Small intestine (tissue), 7 donors: ENCODE measurements at regions not wholly inside any gene's neighbourhood (a gene's known extent, or its start where the extent isn't known, plus 50 kb on each side); places are given as distances from the start of the nearest gene placed in this dataset.

Source experiments
- DNase-seq, 2 donors: peaks; one replicate each; pipeline versions ENCODE4 v3.0.0 to v3.0.0-alpha.2; 2013
- FAIRE-seq: peaks from 2 replicates; lab custom pipeline; 2012; peaks lifted over from hg19 to GRCh38; lab: Jason Lieb, UNC
- H3K27ac ChIP-seq, 3 donors: one replicate each; pipeline ENCODE4 v1.5.1; 2013; ENCODE audit warnings: low read length in 2 of 3, mild to moderate bottlenecking in 2 of 3, control low read depth in 1 of 3, inconsistent platforms in 1 of 3, low read depth in 1 of 3, moderate library complexity in 1 of 3
- H3K27me3 ChIP-seq, 3 donors: one replicate each; pipeline ENCODE4 v1.6.1; 2013; ENCODE audit warnings: low read length in 3 of 3, inconsistent platforms in 1 of 3; ENCODE audit not compliant: control insufficient read depth in 3 of 3, insufficient read depth in 3 of 3
- H3K36me3 ChIP-seq, 3 donors: one replicate each; pipeline ENCODE4 v1.6.1; 2013; ENCODE audit warnings: low read length in 3 of 3, inconsistent platforms in 1 of 3, low read depth in 1 of 3, mild to moderate bottlenecking in 1 of 3, moderate library complexity in 1 of 3; ENCODE audit not compliant: control insufficient read depth in 3 of 3, insufficient read depth in 2 of 3
- H3K4me1 ChIP-seq, 3 donors: one replicate each; pipeline ENCODE4 v1.6.1; 2013; ENCODE audit warnings: low read length in 2 of 3, inconsistent platforms in 1 of 3, low read depth in 1 of 3, mild to moderate bottlenecking in 1 of 3, moderate library complexity in 1 of 3; ENCODE audit not compliant: control insufficient read depth in 3 of 3, insufficient read depth in 2 of 3
- H3K4me3 ChIP-seq, 3 donors: one replicate each; pipeline ENCODE4 v1.5.1; 2013; ENCODE audit warnings: low read length in 3 of 3, control low read depth in 1 of 3, inconsistent platforms in 1 of 3, low read depth in 1 of 3, mild to moderate bottlenecking in 1 of 3, moderate library complexity in 1 of 3
- H3K9me3 ChIP-seq, 2 donors: one replicate each; pipeline ENCODE4 v1.6.1; 2013; ENCODE audit warnings: low read depth in 1 of 2, low read length in 1 of 2; ENCODE audit not compliant: control insufficient read depth in 2 of 2, insufficient read depth in 1 of 2
- WGBS, 3 donors: extraction: QIAGEN DNeasy Blood & Tissue Kit; methylation state at CpG; one replicate each; pipeline ENCODE4 v1.1.7; 2013; 5-methylcytosine and 5-hydroxymethylcytosine counted together
- donor health status: healthy with polysubstance abuse.
- donor health status: control.
- donor health status: control.
- donor health status: Bipolar disorder and iron deficiency.
- donor health status: healthy.

DNA sequence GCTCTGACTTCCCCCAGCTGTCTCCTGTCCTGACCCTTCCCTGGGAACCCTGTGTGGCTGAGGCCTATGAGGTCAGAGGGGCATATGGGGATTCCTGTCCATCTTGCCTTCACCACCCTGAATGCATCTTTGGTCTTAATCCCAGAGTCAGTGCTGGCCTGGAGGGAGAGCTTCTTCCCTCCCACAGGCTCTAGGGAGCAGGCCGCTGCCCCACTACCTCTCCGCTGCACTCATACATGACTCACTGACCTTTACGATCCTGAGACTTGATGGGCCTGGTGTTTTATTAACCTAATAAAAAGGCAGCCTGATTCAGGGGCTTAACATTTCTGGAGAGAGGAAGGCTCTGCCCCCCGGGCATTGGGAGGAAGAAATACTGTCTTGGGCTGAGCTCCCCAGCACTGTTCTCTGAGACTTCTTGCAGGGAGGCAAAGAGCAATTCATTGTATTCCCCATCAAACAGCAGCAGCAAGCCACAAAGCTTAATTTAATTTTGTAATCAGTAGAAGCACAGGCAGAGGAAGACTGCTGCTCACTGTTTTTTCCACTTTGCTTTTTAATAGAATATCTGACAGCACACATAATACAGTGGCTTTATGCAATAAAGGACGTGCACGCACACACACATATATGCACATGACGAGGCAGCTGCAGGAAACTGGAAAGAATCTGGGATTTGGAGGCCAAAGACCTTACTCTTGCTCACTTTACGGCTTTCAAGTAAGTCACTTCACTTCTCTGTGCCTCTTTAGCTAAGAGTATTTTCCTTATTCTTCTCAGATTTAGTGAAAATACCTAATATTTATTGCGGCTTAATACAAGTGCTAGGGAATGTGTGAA, 89.2 kb upstream of the GRIK3 start:
- 65 to 69% (median 69%) methylated on average over 9 of the region's 9 CpGs for WGBS, 3 donors
- Histone ChIP-seq H3K4me1 (no peaks in the 10 kb centered on the region), H3K36me3 (no peaks in the 10 kb centered on the region), H3K9me3 (no peaks in the 10 kb centered on the region), H3K27ac (no peak overlapping the region), H3K4me3 (no peak overlapping the region), H3K27me3 (peaks cover 0 to 4% (median 0%) of the 10 kb centered on the region in 3 donors)
- no peak for DNase-seq
- FAIRE-seq: no peak

DNA sequence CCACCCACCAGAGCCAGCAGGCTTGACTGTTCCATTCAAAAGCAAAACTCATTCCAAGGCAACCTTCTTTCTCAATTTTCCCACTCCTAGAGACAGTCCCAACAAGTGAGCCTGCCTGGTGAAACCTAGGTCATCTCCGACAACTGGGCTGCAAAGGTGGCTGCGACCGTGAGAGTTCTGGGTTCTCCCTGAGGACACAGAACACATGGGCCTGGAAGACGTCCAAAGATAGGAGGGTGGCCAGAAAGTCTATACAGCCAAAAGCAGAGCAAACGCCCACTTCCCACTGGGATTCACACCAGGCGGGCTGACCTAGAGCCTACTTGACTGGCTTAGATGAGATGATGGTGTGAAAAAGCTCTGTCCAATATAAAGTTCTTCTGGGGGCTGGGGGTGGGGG, 90.2 kb upstream of the GRIK3 start:
- Histone ChIP-seq H3K36me3 (no peaks in the 10 kb centered on the region), H3K9me3 (no peaks in the 10 kb centered on the region), H3K4me1 (no peaks in the 10 kb centered on the region), H3K27ac (no peak overlapping the region), H3K4me3 (no peak overlapping the region), H3K27me3 (peaks cover 0 to 4% (median 0%) of the 10 kb centered on the region in 3 donors)
- 72 to 77% (median 74%) methylated on average over 6 of the region's 6 CpGs for WGBS, 3 donors
- DNase-seq (no peak), FAIRE-seq (no peak)

DNA sequence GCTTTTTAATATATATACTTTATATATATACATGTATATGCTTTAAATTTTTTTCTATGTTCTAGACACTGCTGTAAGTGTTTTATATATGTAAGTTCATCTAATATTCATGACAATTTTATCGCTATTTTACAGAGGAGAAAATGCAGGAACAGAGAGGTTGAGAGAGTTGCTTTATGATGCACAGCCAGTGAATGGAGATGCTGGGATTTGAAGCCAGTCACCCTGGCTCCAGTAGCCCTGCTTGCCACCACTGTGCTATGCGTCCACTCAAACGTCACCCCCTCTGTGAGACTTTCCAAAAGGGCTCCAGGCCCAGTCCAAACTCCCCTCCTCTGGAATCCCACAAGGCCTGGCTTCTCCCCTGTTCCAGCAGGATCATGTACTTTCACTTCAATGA, 91.0 kb upstream of the GRIK3 start:
- DNase-seq (no peak), FAIRE-seq (no peak)
- Histone ChIP-seq H3K4me1 (no peaks in the 10 kb centered on the region), H3K4me3 (no peak overlapping the region), H3K27ac (no peak overlapping the region), H3K27me3 (peaks cover 0 to 4% (median 0%) of the 10 kb centered on the region in 3 donors), H3K9me3 (no peaks in the 10 kb centered on the region), H3K36me3 (no peaks in the 10 kb centered on the region)
- 57 to 72% (median 71%) methylated on average over 3 of the region's 3 CpGs for WGBS, 3 donors

GRCh38 chr1:37127254-37127748, 93.0 kb upstream of the GRIK3 start:
- no peak overlapping the region for H3K4me3 ChIP-seq
- peaks cover 0 to 4% (median 0%) of the 10 kb centered on the region in 3 donors for H3K27me3 ChIP-seq
- DNase-seq: no peak
- no peaks in the 10 kb centered on the region for H3K36me3 ChIP-seq
- 36 to 65% (median 47%) methylated on average over 3 of the region's 3 CpGs for WGBS, 3 donors
- H3K27ac ChIP-seq: no peak overlapping the region
- no peaks in the 10 kb centered on the region for H3K4me1 ChIP-seq
- H3K9me3 ChIP-seq: no peaks in the 10 kb centered on the region
- FAIRE-seq: no peak

DNA sequence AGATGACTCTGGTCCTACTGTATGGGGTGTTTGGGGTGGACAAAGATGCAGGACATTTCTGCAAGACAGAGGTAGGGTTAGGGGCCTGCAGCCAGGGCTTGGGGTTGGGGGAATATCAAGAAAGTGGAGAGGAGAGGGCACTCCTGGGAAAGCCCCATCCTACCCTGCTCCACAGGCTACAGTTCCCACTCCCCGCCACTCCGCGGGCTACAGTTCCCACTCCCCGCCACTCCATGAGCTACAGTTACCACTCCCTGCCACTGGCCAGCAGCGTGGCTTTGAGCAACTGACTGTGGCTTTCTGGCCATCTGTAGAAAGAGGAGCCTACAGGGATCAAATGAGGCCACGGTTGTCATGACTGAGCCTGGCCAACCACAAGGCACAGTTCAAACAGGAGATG, 93.8 kb upstream of the GRIK3 start:
- H3K27ac ChIP-seq: no peak overlapping the region
- H3K27me3 ChIP-seq: peaks cover 0 to 4% (median 0%) of the 10 kb centered on the region in 3 donors
- 81 to 88% (median 86%) methylated on average over 6 of the region's 6 CpGs for WGBS, 3 donors
- DNase-seq: no peak
- H3K4me1 ChIP-seq: no peaks in the 10 kb centered on the region
- FAIRE-seq: no peak
- no peak overlapping the region for H3K4me3 ChIP-seq
- no peaks in the 10 kb centered on the region for H3K36me3 ChIP-seq
- no peaks in the 10 kb centered on the region for H3K9me3 ChIP-seq

GRCh38 chr1:37130221-37130948, 96.1 kb upstream of the GRIK3 start:
- H3K4me1 ChIP-seq: no peaks in the 10 kb centered on the region
- no peak for FAIRE-seq
- H3K27me3 ChIP-seq: peaks cover 0 to 2% (median 0%) of the 10 kb centered on the region in 3 donors
- H3K9me3 ChIP-seq: no peaks in the 10 kb centered on the region
- H3K4me3 ChIP-seq: no peak overlapping the region
- H3K36me3 ChIP-seq: no peaks in the 10 kb centered on the region
- H3K27ac ChIP-seq: no peak overlapping the region
- 46 to 63% (median 55%) methylated on average over 5 of the region's 5 CpGs for WGBS, 3 donors
- DNase-seq: no peak

- Histone ChIP-seq H3K9me3 (no peaks in the 10 kb centered on the region), H3K27me3 (peaks cover 0 to 4% (median 0%) of the 10 kb centered on the region in 3 donors), H3K27ac (no peak overlapping the region), H3K4me3 (no peak overlapping the region), H3K36me3 (no peaks in the 10 kb centered on the region), H3K4me1 (no peaks in the 10 kb centered on the region)
- FAIRE-seq (no peak), DNase-seq (no peak)
- WGBS, 3 donors: 22 to 44% (median 38%) methylated on average over 5 of the region's 5 CpGs
Observed at GRCh38 chr1:37131281-37131680, 97.0 kb upstream of the GRIK3 start.

DNA sequence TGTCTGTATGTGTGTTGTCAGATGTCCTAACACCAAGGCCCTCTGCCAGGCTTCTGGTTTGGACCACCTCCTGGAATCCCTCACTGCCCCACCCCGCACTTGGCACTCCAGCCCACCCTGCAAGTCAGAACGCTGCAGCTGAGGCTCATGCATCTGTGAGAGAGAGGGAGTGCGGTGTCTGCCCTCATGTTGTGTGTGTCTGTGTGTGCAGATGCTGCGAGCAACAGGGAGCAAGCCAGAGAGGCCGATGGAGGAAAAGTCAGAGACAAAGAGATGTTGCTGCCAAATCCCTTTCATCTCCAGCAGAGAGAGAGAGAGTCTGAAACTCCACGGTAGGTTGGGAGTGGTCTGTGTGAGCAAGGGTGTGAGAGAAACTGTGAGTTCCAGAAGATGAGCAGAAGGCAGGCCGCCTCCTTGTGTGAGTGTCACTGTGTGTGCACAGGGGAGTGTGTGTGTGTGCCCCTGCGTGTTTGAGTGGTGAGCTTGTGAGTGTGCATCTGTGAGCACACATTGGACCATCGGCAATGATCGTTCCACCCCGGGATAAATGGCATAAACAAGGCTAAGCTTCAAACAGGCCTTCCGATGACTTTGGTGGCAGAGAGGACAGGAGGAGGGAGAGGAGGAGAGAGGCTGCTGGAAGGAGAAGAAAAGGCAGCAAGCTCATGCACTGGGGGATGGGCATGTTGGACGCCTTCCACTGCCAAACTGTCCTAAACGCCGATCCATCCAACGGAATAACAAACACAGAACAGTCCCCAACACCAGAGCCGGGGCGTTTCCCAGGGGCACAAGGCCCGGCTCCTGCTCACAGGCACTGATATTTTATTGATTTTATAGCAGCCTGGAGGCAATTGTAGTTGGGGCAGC, 99.2 kb upstream of the GRIK3 start:
- WGBS, 3 donors: 62 to 77% (median 72%) methylated on average over 19 of the region's 19 CpGs
- no peak overlapping the region for H3K4me3 ChIP-seq
- peaks cover 0 to 6% (median 0%) of the 10 kb centered on the region in 3 donors for H3K27me3 ChIP-seq

More for the DNA sequence above, 99.2 kb upstream of the GRIK3 start:
- DNase-seq (no peak), FAIRE-seq (no peak)
- Histone ChIP-seq H3K4me1 (no peaks in the 10 kb centered on the region), H3K27ac (no peak overlapping the region), H3K36me3 (no peaks in the 10 kb centered on the region), H3K9me3 (no peaks in the 10 kb centered on the region)
